GM18505 (cell line): ENCODE measurements at regions not wholly inside any gene's neighbourhood (a gene's known extent, or its start where the extent isn't known, plus 50 kb on each side); places are given as distances from the start of the nearest gene placed in this dataset.

ENCODE experiments used
- ATAC-seq: cut with Tn5 transposase; IDR thresholded peaks from one replicate; pipeline ENCODE4 v1.9.1; 2021; ENCODE audit not compliant: unreplicated experiment
- POLR2A ChIP-seq: IDR thresholded peaks from 4 replicates; pipeline ENCODE4 v1.6.1; 2011; ENCODE audit warnings: borderline replicate concordance; ENCODE audit not compliant: insufficient read depth, insufficient read length; ENCODE audit errors: extremely low read depth

DNA sequence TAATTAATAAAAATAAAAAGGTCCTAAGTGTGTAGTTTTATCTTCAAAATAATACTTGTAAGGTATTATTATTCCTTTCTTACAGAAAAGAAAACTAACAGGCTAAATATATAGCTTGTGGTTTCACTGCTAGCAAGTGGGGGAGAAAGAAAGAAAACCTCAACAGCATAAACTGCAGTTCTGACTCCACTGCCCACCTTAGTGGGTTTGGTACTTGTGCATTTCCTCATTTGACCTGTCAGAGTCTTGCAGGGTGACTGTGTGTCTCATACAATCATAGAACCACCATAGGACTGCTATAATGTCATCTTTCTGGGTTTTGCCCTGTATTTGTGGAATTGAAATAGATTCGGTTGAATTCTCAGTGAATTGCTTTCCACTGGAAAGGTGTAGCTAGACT is 94.7 kb upstream of the PUDP start:
- ATAC-seq = peak; percentile 99
- no peak for TF ChIP-seq POLR2A

- no peak for ATAC-seq
- no peak for TF ChIP-seq POLR2A
These were observed 93.0 kb upstream of the PUDP start for GRCh38 chrX:7240929-7241328.

- no peak for ATAC-seq
- no peak for TF ChIP-seq POLR2A
These were observed 87.1 kb upstream of the PUDP start for GRCh38 chrX:7235071-7235470.

GRCh38 chrX:7233580-7234406 is 85.8 kb upstream of the PUDP start:
- no peak for ATAC-seq

GRCh38 chrX:7228226-7228625 is 80.3 kb upstream of the PUDP start:
- no peak for TF ChIP-seq POLR2A
- ATAC-seq = no peak

More at GRCh38 chrX:7233580-7234406, 85.8 kb upstream of the PUDP start:
- no peak for TF ChIP-seq POLR2A

- no peak for ATAC-seq
These were observed 77.4 kb upstream of the PUDP start for GRCh38 chrX:7225338-7225737.

GRCh38 chrX:7223271-7223670 is 75.3 kb upstream of the PUDP start:
- no peak for ATAC-seq

More at GRCh38 chrX:7225338-7225737, 77.4 kb upstream of the PUDP start:
- no peak for TF ChIP-seq POLR2A

GRCh38 chrX:7220121-7220520 is 72.2 kb upstream of the PUDP start:
- TF ChIP-seq POLR2A = no peak

More at GRCh38 chrX:7223271-7223670, 75.3 kb upstream of the PUDP start:
- no peak for TF ChIP-seq POLR2A

GRCh38 chrX:7219153-7219705 is 71.3 kb upstream of the PUDP start:
- no peak for ATAC-seq
- no peak for TF ChIP-seq POLR2A

More at GRCh38 chrX:7220121-7220520, 72.2 kb upstream of the PUDP start:
- no peak for ATAC-seq

DNA sequence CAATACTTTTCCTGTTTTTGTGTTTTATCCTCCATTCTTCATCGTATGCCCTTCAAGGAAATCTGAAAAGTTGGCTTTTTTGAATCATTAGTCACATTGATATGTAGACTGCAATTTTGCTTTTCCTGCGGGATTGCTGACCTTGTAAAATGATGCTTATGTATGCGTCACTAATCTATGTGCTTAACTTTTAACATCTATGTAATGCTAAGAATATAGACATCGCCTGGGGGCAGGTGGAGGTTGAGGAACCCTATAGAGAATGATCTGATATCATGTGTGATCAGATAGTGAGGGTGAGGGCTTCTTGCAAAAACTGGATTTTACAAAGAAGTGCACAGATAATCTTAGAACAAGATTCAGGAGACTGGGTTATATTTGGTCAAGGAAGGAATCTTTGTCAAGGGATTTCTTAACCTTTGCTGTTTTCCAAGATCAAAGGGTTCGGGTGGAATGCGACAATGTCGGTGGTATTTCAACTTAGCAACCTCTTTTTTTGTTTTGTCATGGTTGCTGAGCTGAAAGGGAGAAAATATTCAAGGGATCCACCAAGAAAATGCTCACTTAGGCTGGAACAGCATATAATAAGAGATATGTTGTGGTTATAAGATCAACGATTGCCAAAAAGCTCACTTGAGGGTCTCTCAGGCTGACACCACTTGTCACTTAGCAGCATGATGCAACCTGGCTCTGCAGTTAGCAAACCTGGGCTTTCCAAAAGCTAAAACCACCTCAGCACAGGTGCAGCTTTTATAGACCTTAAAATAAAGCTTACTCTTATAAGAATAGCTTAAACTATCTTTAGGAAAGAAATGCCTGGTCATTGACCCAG is 70.6 kb upstream of the PUDP start:
- ATAC-seq = no peak
- TF ChIP-seq POLR2A = no peak

DNA sequence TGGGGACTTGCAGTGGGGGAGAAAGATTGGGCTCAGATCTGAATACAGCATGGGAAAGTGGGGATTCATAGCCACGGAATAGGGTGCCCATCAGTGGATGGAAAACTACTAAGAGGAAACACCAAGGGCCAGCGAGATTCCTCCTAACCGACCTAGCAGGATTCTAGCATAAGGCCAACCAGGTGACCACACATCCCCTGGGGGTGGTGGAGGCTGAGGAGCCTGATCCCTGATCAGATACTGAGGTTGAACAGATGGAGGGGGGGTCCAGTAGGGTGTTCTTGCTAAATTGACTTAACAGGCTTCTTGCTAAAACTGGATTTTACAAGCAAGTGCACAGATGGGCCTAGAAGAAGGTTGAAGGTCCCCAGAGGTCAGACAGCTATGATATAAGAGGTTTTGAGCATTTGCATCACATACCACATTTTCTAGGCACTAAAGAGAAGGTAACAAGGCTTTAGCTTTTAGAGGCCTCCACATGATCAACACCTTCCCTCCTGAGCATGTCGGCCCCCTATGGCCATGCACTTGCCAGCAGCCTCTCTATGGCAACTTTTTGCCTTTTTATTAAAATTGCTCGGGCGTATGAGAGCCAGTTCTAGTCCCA is 69.1 kb upstream of the PUDP start:
- no peak for ATAC-seq
- TF ChIP-seq POLR2A = no peak

DNA sequence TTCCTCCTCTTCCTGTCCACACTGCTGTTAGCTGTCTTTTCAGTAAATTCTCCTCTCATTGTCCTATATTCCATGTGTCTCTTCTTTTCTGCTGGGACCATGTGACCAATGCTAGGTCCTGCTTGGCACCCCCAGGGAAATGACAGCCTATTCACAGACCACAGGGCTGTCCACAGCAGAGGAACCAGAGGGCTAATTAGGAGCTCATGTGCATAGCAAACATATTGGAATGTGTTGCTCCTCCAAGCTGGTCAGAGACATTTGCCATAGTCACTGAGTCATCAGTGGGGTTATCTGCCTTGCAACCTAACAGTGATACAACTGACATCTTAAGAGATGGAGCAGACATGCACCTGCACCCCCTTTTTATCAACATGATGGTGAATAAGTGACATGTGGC is 67.9 kb upstream of the PUDP start:
- ATAC-seq = no peak
- TF ChIP-seq POLR2A = no peak

GRCh38 chrX:7214251-7214650 is 66.3 kb upstream of the PUDP start:
- TF ChIP-seq POLR2A = no peak
- ATAC-seq = no peak

DNA sequence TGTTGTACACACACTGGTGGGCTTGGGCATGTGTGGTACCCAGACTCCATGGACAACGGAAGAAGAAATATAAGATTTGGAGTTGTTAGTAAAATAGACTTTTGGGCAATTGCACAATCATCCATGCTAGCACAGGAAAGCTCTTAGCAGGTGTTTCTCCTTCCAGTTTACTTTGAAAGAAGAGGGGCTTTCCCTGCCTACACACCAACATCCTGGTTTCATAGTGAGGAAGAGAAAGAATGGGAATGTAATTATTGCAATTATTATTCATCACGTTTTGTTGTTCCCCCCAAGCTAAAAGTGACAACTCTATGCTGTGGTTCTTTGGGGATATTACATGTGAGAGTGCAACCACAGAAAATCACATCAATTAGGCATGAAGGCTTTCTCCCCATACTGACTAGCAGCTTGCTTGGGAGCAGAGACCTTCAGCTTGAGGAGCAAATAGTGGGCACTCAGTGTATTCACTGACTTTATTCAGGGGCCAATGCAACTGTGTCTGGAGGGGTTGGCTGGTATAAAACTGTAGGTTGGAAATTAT is 57.2 kb upstream of the PUDP start:
- TF ChIP-seq POLR2A = no peak
- ATAC-seq = peak; percentile 79

DNA sequence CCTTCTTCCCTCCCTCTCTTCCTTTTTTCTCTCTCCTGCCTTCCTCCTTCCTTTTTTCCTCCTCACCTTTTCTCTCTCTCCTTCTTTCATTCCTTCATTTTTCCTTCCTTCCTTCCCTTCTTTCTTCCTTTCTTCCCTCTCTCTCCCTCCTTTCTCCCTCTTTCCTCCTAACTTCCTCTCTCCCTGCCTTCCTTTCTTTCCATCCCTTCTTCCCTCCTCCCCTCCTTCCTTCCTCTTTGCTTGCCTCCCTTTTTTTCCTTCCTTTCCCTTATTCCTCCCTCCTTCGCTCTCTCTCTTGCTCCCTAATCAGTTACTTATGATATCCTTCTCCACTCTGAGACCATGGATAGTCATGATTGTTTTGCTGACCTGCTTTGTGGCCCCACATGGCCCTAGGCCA is 56.7 kb upstream of the PUDP start:
- ATAC-seq = no peak
- no peak for TF ChIP-seq POLR2A
